Loucy (cell line): ENCODE measurements at regions not wholly inside any gene's neighbourhood (a gene's known extent, or its start where the extent isn't known, plus 50 kb on each side); places are given as distances from the start of the nearest gene placed in this dataset.

Experiments used
- H2AFZ ChIP-seq: fragments of 200-600 bp; sonication (generic); 2 replicates; pipeline ENCODE4 v1.6.0; 2016; ENCODE audit warnings: antibody characterized with exemption, mild to moderate bottlenecking, low read length, moderate library complexity
- H3F3A ChIP-seq: fragments of 200-600 bp; 2 replicates; pipeline ENCODE4 v1.6.0; 2016; ENCODE audit warnings: antibody characterized with exemption, low read depth, mild to moderate bottlenecking
- H3K27me3 ChIP-seq: fragments of 200-600 bp; sonication (generic); 2 replicates; pipeline ENCODE4 v1.6.1; 2014; ENCODE audit warnings: low read length, mild to moderate bottlenecking; ENCODE audit not compliant: insufficient read depth, poor library complexity, severe bottlenecking
- H3K36me3 ChIP-seq: fragments of 200-600 bp; sonication (generic); 2 replicates; pipeline ENCODE4 v1.6.1; 2016; ENCODE audit warnings: low read length; ENCODE audit not compliant: insufficient read depth
- H3K4me1 ChIP-seq: fragments of 200-600 bp; sonication (generic); 2 replicates; pipeline ENCODE4 v1.5.1; 2014; ENCODE audit warnings: low read length, mild to moderate bottlenecking; ENCODE audit not compliant: insufficient read depth, poor library complexity, severe bottlenecking
- H3K4me2 ChIP-seq: fragments of 200-600 bp; sonication (generic); 2 replicates; pipeline ENCODE4 v1.6.0; 2014; ENCODE audit warnings: antibody characterized with exemption, low read length, low read depth, mild to moderate bottlenecking; ENCODE audit not compliant: poor library complexity, severe bottlenecking
- H3K4me3 ChIP-seq: fragments of 200-600 bp; sonication (generic); 2 replicates; pipeline ENCODE4 v1.5.1; 2014; ENCODE audit warnings: low read length, mild to moderate bottlenecking, mixed read lengths; ENCODE audit not compliant: poor library complexity, severe bottlenecking
- H3K79me2 ChIP-seq: fragments of 200-600 bp; sonication (generic); 2 replicates; pipeline ENCODE4 v1.6.1; 2014; ENCODE audit warnings: low read length; ENCODE audit not compliant: insufficient read depth
- H3K9ac ChIP-seq: fragments of 200-600 bp; sonication (generic); 2 replicates; pipeline ENCODE4 v1.6.0; 2014; ENCODE audit warnings: mild to moderate bottlenecking, low read depth, low read length, moderate library complexity; ENCODE audit not compliant: poor library complexity, severe bottlenecking
- H3K9me2 ChIP-seq: fragments of 200-600 bp; sonication (generic); replicated peaks from 2 replicates; pipeline ENCODE4 v1.6.1; 2016; ENCODE audit warnings: low read depth, low read length, mixed read lengths
- H3K9me3 ChIP-seq: fragments of 200-600 bp; sonication (generic); 2 replicates; pipeline ENCODE4 v1.6.1; 2014; ENCODE audit warnings: mild to moderate bottlenecking, antibody characterized with exemption, low read length, low read depth; ENCODE audit not compliant: insufficient read depth
- H4K20me1 ChIP-seq: fragments of 200-600 bp; sonication (generic); 2 replicates; pipeline ENCODE4 v1.6.0; 2014; ENCODE audit warnings: antibody characterized with exemption, low read length, mild to moderate bottlenecking; ENCODE audit not compliant: insufficient read depth, poor library complexity, severe bottlenecking
- CTCF ChIP-seq: fragments of 200-600 bp; sonication (generic); conservative IDR thresholded peaks from 2 replicates; pipeline ENCODE4 v1.5.1; 2014; ENCODE audit warnings: mild to moderate bottlenecking, antibody characterized with exemption, low read length
- EZH2phosphoT487 ChIP-seq: fragments of 200-600 bp; IDR thresholded peaks from 2 replicates; pipeline ENCODE4 v1.6.1; 2018; ENCODE audit warnings: antibody characterized with exemption, mild to moderate bottlenecking, moderate library complexity, borderline replicate concordance

GRCh38 chr15:62359416-62359815 is 194.3 kb upstream of the C2CD4B start:
- Histone ChIP-seq H3K9me2 (no peaks in the 10 kb centered on the region), H3F3A (no peaks in the 10 kb centered on the region), H3K4me1 (no peaks in the 10 kb centered on the region), H3K36me3 (no peaks in the 10 kb centered on the region), H3K4me2 (no peak overlapping the region), H3K27me3 (no peaks in the 10 kb centered on the region), H3K9me3 (no peaks in the 10 kb centered on the region), H2AFZ (no peak overlapping the region), H3K4me3 (no peak overlapping the region), H4K20me1 (no peaks in the 10 kb centered on the region), H3K79me2 (no peaks in the 10 kb centered on the region), H3K9ac (no peak overlapping the region)
- TF ChIP-seq EZH2phosphoT487, result no peak
- TF ChIP-seq CTCF, result no peak

- Histone ChIP-seq H4K20me1 (no peaks in the 10 kb centered on the region), H3F3A (no peaks in the 10 kb centered on the region), H3K79me2 (no peaks in the 10 kb centered on the region), H3K36me3 (no peaks in the 10 kb centered on the region), H3K27me3 (no peaks in the 10 kb centered on the region), H3K4me3 (no peak overlapping the region), H2AFZ (no peak overlapping the region), H3K9ac (no peak overlapping the region), H3K9me3 (no peaks in the 10 kb centered on the region), H3K9me2 (no peaks in the 10 kb centered on the region), H3K4me1 (no peaks in the 10 kb centered on the region), H3K4me2 (no peak overlapping the region)
- TF ChIP-seq EZH2phosphoT487 (no peak), CTCF (no peak)
These were observed 195.4 kb upstream of the C2CD4B start for GRCh38 chr15:62360332-62361097.

GRCh38 chr15:62362144-62362543 is 197.1 kb upstream of the C2CD4B start:
- Histone ChIP-seq H2AFZ (no peak overlapping the region), H3K79me2 (no peaks in the 10 kb centered on the region), H3K9me3 (no peaks in the 10 kb centered on the region), H3K9ac (no peak overlapping the region), H3K4me2 (no peak overlapping the region), H3K36me3 (no peaks in the 10 kb centered on the region), H4K20me1 (no peaks in the 10 kb centered on the region), H3F3A (no peaks in the 10 kb centered on the region), H3K27me3 (no peaks in the 10 kb centered on the region), H3K4me3 (no peak overlapping the region), H3K9me2 (no peaks in the 10 kb centered on the region), H3K4me1 (no peaks in the 10 kb centered on the region)
- TF ChIP-seq CTCF, result no peak
- no peak for TF ChIP-seq EZH2phosphoT487
